SHP77 treated with DMSO at 0.1 percent for 48 hours (cell line): ENCODE measurements at regions not wholly inside any gene's neighbourhood (a gene's known extent, or its start where the extent isn't known, plus 50 kb on each side); places are given as distances from the start of the nearest gene placed in this dataset.
"Not testable (repeated sequence)": the region's sequence is repeated elsewhere in the genome, so short reads cannot be mapped to it uniquely, and the experiment has no call there.

Experiments used
- DNase-seq: peaks from one replicate; lab custom pipeline; 2025; lab: John Stamatoyannopoulos, UW

GRCh38 chr2:134021830-134022524 lies 231.9 kb upstream of the MGAT5 start:
- no peak for DNase-seq

GRCh38 chr2:134023854-134024253 lies 230.0 kb upstream of the MGAT5 start:
- no peak for DNase-seq

- DNase-seq, result no peak
Measured at GRCh38 chr2:134027980-134028379, 225.9 kb upstream of the MGAT5 start.

- no peak for DNase-seq
Measured at GRCh38 chr2:134029418-134029817, 224.5 kb upstream of the MGAT5 start.

- no peak for DNase-seq
Measured at GRCh38 chr2:134031539-134031938, 222.3 kb upstream of the MGAT5 start.

- DNase-seq, result no peak
Measured at GRCh38 chr2:134035605-134036370, 218.1 kb upstream of the MGAT5 start.

- DNase-seq, result no peak
Measured at GRCh38 chr2:134039912-134040581, 213.8 kb upstream of the MGAT5 start.

GRCh38 chr2:134040626-134041172 lies 213.2 kb upstream of the MGAT5 start:
- not testable (repeated sequence) for DNase-seq

- no peak for DNase-seq
Measured at GRCh38 chr2:134041877-134042276, 212.0 kb upstream of the MGAT5 start.

- not testable (repeated sequence) for DNase-seq
Measured at GRCh38 chr2:134043028-134043427, 210.8 kb upstream of the MGAT5 start.

- DNase-seq, result no peak
Measured at GRCh38 chr2:134052173-134052572, 201.7 kb upstream of the MGAT5 start.

GRCh38 chr2:134056173-134056572 lies 197.7 kb upstream of the MGAT5 start:
- no peak for DNase-seq

- not testable (repeated sequence) for DNase-seq
Measured at GRCh38 chr2:134061066-134061465, 192.8 kb upstream of the MGAT5 start.

- DNase-seq, result not testable (repeated sequence)
Measured at GRCh38 chr2:134062235-134062634, 191.6 kb upstream of the MGAT5 start.

GRCh38 chr2:134063916-134064315 lies 190.0 kb upstream of the MGAT5 start:
- not testable (repeated sequence) for DNase-seq

- DNase-seq, result no peak
Measured at GRCh38 chr2:134070281-134070741, 183.6 kb upstream of the MGAT5 start.

GRCh38 chr2:134072341-134072740 lies 181.5 kb upstream of the MGAT5 start:
- DNase-seq, result no peak

GRCh38 chr2:134073023-134073422 lies 180.8 kb upstream of the MGAT5 start:
- DNase-seq, result no peak

- no peak for DNase-seq
Measured at GRCh38 chr2:134074619-134075018, 179.3 kb upstream of the MGAT5 start.

- no peak for DNase-seq
Measured at GRCh38 chr2:134075204-134075603, 178.7 kb upstream of the MGAT5 start.

GRCh38 chr2:134078354-134078753 lies 175.5 kb upstream of the MGAT5 start:
- no peak for DNase-seq

- DNase-seq, result no peak
Measured at GRCh38 chr2:134079373-134079772, 174.5 kb upstream of the MGAT5 start.
